HEK293T (cell line): ENCODE measurements at regions not wholly inside any gene's neighbourhood (a gene's known extent, or its start where the extent isn't known, plus 50 kb on each side); places are given as distances from the start of the nearest gene placed in this dataset.

Experiments used
- CTCF ChIA-PET: fragments of 350-600 bp; formaldehyde crosslinking; extraction: SDS; loops from one replicate; lab custom pipeline; 2021; ENCODE audit warnings: antibody characterized with exemption, inconsistent platforms; lab: Yijun Ruan, JAX
- POLR2A ChIA-PET: fragments of 350-600 bp; formaldehyde crosslinking; extraction: SDS; loops from one replicate; lab custom pipeline; 2020; ENCODE audit warnings: antibody characterized with exemption, inconsistent platforms; lab: Yijun Ruan, JAX
- DNase-seq: peaks from one replicate; pipeline ENCODE4 v3.0.0; 2012; ENCODE audit warnings: mixed read lengths; ENCODE audit errors: extremely low spot score
- ARNT ChIP-seq: fragments of 450-650 bp; IDR thresholded peaks from 2 replicates; pipeline ENCODE4 v1.6.1; 2017; ENCODE audit warnings: mild to moderate bottlenecking
- BHLHE40 ChIP-seq: fragments of 450-650 bp; IDR thresholded peaks from 2 replicates; pipeline ENCODE4 v1.6.1; 2016; ENCODE audit warnings: mild to moderate bottlenecking, moderate library complexity, borderline replicate concordance
- CTBP1 ChIP-seq: fragments of 450-650 bp; IDR thresholded peaks from 2 replicates; pipeline ENCODE4 v1.6.1; 2016; ENCODE audit warnings: borderline replicate concordance
- ELF4 ChIP-seq: fragments of 450-650 bp; IDR thresholded peaks from 2 replicates; pipeline ENCODE4 v1.6.1; 2017; ENCODE audit warnings: antibody characterized with exemption
- FOXA1 ChIP-seq: fragments of 450-650 bp; IDR thresholded peaks from 2 replicates; pipeline ENCODE4 v1.6.1; 2016; ENCODE audit warnings: mild to moderate bottlenecking
- FOXK2 ChIP-seq: fragments of 450-650 bp; IDR thresholded peaks from 2 replicates; pipeline ENCODE4 v1.6.1; 2016; ENCODE audit warnings: mild to moderate bottlenecking
- FOXM1 ChIP-seq: fragments of 450-650 bp; IDR thresholded peaks from 2 replicates; pipeline ENCODE4 v1.6.1; 2017; ENCODE audit warnings: mild to moderate bottlenecking, borderline replicate concordance
- HDGF ChIP-seq: fragments of 450-650 bp; IDR thresholded peaks from 2 replicates; pipeline ENCODE4 v1.6.1; 2017; ENCODE audit warnings: antibody characterized with exemption, borderline replicate concordance
- L3MBTL2 ChIP-seq: fragments of 450-650 bp; conservative IDR thresholded peaks from 2 replicates; pipeline ENCODE4 v1.6.1; 2016; ENCODE audit warnings: mild to moderate bottlenecking
- LEF1 ChIP-seq: fragments of 450-650 bp; IDR thresholded peaks from 2 replicates; pipeline ENCODE4 v1.6.1; 2017; ENCODE audit warnings: mild to moderate bottlenecking, borderline replicate concordance
- NFRKB ChIP-seq: fragments of 450-650 bp; IDR thresholded peaks from 2 replicates; pipeline ENCODE4 v1.6.1; 2016; ENCODE audit warnings: mild to moderate bottlenecking, moderate library complexity
- SP1 ChIP-seq: fragments of 450-650 bp; IDR thresholded peaks from 2 replicates; pipeline ENCODE4 v1.6.1; 2017
- SUZ12 ChIP-seq: fragments of 450-650 bp; IDR thresholded peaks from 2 replicates; pipeline ENCODE4 v1.6.1; 2016; ENCODE audit warnings: mild to moderate bottlenecking
- TARDBP ChIP-seq: fragments of 450-650 bp; IDR thresholded peaks from 2 replicates; pipeline ENCODE4 v1.6.1; 2016
- ZNF384 ChIP-seq: fragments of 450-650 bp; IDR thresholded peaks from 2 replicates; pipeline ENCODE4 v1.6.1; 2016
- TF ChIP-seq, protein P1 (sequence below): fragments of 450-650 bp; IDR thresholded peaks from 2 replicates; pipeline ENCODE4 v1.6.1; 2016

DNA sequence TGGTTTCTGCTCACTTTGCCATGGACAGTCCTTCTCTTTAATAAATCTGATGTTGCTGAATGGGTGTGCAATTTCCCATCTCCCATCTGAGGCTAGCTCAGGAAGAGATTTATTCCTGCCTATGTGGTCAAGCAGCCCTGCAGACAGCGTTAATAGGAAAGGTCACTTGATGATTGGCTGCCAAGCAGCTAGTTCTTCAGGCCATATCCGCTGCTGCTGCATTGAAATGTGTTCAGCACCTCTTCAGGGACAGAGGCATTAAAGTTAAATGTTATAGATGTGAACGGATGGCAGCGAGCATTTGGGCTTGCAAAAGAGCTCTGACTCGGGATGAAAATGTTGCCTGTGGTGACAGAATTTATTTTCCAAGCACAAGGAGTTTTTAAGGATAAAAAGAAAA, 474.2 kb downstream of the PIK3C3 start:
- POLR2A ChIA-PET: no interaction called here
- TF ChIP-seq FOXK2: no peak
- TF ChIP-seq CTBP1: no peak
- TF ChIP-seq NFRKB: no peak
- TF ChIP-seq ELF4: no peak
- CTCF ChIA-PET: no interaction called here
- DNase-seq: no peak

DNA sequence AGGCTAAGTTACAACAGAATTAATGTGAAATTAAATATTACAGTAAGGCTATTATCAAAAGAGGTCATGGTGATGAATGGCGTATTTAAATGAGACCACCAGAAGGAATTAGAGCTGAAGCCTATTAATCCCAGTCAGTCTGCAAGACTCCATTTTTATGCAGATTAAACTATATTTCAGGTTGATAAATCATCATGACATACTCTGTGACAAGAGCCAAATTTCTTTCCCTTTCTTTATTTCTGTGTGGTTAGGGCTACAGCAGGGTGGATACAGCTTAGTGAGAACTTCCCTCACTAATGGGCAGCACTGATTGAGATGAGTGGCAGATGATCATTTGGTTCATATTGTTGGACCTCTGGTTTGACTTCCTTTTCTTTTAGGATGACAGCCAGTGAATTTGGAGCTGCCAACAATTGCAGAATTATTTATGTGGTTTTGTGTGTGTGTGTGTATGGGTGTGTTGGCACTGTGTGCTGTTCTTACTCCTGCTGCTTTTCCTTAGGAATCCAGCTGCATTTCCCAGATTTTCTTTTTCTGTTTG, 481.3 kb downstream of the PIK3C3 start:
- TF ChIP-seq BHLHE40: no peak
- TF ChIP-seq SUZ12: no peak
- no peak for TF ChIP-seq TARDBP
- TF ChIP-seq ELF4: no peak
- no peak for TF ChIP-seq HDGF
- no peak for TF ChIP-seq FOXK2
- TF ChIP-seq ZNF384: no peak
- TF ChIP-seq NFRKB: no peak
- TF ChIP-seq L3MBTL2: no peak
- no peak for TF ChIP-seq SP1
- TF ChIP-seq, protein P1, sequence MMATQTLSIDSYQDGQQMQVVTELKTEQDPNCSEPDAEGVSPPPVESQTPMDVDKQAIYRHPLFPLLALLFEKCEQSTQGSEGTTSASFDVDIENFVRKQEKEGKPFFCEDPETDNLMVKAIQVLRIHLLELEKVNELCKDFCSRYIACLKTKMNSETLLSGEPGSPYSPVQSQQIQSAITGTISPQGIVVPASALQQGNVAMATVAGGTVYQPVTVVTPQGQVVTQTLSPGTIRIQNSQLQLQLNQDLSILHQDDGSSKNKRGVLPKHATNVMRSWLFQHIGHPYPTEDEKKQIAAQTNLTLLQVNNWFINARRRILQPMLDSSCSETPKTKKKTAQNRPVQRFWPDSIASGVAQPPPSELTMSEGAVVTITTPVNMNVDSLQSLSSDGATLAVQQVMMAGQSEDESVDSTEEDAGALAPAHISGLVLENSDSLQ: no peak
- no peak for TF ChIP-seq CTBP1
- CTCF ChIA-PET: no interaction called here
- DNase-seq: no peak
- POLR2A ChIA-PET: no interaction called here

DNA sequence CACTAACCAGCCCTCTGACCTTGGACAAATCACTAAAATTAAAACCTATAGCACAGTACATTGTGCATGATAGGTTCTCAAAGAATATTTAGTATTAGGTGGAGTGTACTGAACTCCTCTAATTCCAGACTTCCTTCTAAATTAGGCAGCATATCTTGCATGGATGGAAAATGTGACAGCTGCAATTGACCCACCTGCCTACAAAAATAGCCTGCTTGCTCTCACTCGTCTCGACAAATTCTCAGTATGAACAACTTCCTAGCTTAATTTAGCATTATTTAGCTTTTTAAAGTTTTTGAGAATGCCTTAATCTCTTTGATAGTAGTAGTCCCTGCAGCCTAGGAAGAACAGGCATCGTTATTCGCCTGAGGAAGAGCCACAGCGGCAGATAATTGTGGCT, 482.0 kb downstream of the PIK3C3 start:
- ChIA-PET POLR2A (no interaction called here), CTCF (no interaction called here)
- DNase-seq: no peak
- TF ChIP-seq FOXK2: no peak
- no peak for TF ChIP-seq CTBP1
- TF ChIP-seq SP1: no peak
- no peak for TF ChIP-seq SUZ12
- no peak for TF ChIP-seq HDGF

DNA sequence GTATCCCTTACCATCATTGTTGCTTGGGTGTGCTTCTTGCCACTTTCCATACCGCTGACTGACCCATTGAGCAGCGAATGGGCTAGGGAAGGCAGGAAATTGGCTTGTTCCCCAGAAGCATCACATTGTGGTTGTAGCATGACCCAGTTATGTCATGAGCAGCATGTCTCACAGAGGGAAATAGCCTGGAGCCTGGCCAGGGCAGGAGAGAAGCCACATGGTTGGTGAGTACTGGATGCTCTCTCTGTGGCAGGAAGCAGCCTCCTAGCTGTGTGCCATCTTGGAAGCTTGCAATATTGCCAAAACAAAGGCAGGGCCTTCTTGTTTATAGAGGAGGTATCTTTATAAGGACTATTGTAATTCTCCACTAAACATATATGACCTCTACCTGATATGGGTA, 482.6 kb downstream of the PIK3C3 start:
- TF ChIP-seq FOXM1 (no peak), ELF4 (no peak), FOXA1 (no peak), TARDBP (no peak), ZNF384 (no peak), BHLHE40 (no peak), SP1 (no peak)
- DNase-seq: no peak
- CTCF ChIA-PET: no interaction called here
- POLR2A ChIA-PET: no interaction called here

DNA sequence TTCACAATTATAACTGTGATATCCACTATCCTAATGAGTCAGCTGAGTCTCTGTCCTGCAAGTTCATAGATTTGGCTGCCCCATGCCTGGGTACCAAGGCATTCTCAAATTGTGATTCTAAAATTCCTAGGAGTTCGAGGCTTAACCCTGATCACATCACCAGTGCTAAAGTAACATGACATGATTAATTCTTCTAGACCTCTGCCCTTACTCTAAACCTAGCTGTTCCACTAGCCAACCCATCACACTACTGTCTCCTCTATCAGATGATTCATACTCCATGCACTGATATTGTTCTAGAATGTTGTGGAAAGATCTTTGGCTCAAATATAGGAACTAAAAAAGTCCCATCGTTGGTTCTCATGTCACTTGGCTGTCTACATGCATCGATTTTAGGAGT, 487.6 kb downstream of the PIK3C3 start:
- no peak for DNase-seq
- TF ChIP-seq FOXA1: no peak
- TF ChIP-seq SUZ12: no peak
- POLR2A ChIA-PET: no interaction called here
- CTCF ChIA-PET: no interaction called here

DNA sequence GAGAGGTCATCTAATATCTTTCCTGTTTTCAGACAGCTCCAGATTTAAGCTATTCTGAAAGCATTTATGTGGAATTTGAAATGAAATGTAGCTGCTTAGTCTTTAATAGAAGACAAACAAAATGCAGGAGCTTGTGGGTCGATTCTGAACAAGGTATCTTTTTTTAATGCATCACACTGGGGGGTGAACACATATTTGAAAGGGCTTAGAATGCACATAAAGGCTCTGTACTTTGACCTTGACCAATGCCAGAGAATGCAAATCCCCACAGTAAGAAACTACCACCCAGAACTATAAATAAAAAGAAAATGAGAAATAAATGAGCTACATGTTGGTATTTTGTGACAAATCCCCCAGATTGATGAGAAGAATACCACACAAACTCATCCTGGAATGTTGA, 489.3 kb downstream of the PIK3C3 start:
- POLR2A ChIA-PET: no interaction called here
- no peak for DNase-seq
- TF ChIP-seq ARNT (no peak), FOXA1 (no peak), TARDBP (no peak), NFRKB (no peak), ZNF384 (no peak), SP1 (no peak), CTBP1 (no peak), FOXM1 (no peak), ELF4 (no peak), L3MBTL2 (no peak), FOXK2 (no peak), LEF1 (no peak), SUZ12 (no peak), HDGF (no peak), BHLHE40 (no peak)
- TF ChIP-seq, protein P1: no peak
- CTCF ChIA-PET: no interaction called here

DNA sequence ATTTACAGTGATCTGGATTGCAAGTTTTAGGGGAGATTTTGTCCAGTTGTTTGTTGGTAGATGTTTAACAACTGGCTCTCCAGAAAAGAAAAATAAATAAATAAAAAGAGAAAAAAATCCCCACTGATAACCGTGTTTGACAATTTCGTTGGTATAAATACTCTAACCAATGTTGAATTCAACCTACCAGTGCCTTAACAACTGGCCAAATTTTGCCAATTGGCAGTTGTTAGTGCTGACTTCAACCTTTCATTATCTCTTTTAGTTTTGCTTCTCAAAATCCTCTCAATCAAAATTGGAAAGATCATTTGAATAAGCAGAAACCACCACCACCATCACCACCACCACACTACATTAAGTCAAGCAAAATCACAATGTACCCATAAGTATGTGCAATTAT, 490.3 kb downstream of the PIK3C3 start:
- no peak for TF ChIP-seq NFRKB
- ChIA-PET CTCF (no interaction called here), POLR2A (no interaction called here)
- DNase-seq: no peak

DNA sequence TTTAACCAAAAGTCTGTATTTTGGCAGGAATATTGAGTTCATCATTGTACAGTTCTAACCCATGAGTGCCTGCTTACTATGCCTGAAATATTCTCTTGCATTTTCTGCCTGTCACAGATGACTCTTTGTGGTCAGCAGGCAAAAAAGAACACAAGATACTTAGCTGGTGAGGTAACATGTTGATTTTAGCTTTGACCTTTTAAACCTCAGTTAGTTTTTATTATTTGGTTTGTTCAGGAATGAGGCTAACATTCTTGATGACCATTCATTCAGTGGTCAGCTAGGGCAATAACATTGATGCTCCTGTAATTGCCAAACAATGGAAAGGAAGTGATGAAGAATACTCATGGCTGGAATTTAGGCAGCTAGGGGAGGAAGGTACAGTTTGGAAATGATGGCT, 491.2 kb downstream of the PIK3C3 start:
- TF ChIP-seq TARDBP: no peak
- no peak for TF ChIP-seq BHLHE40
- TF ChIP-seq SUZ12: no peak
- no peak for TF ChIP-seq FOXK2
- no peak for TF ChIP-seq ZNF384
- TF ChIP-seq FOXM1: no peak
- TF ChIP-seq NFRKB: no peak
- TF ChIP-seq CTBP1: no peak
- TF ChIP-seq L3MBTL2: no peak
- no peak for TF ChIP-seq SP1
- no peak for TF ChIP-seq LEF1
- TF ChIP-seq ARNT: no peak
- DNase-seq: no peak
- ChIA-PET CTCF (no interaction called here), POLR2A (no interaction called here)
